HFF-Myc (cell line): ENCODE measurements at regions not wholly inside any gene's neighbourhood (a gene's known extent, or its start where the extent isn't known, plus 50 kb on each side); places are given as distances from the start of the nearest gene placed in this dataset.

Experiments
- DNase-seq: peaks from one replicate; pipeline ENCODE4 v3.0.0-alpha.2; 2011; ENCODE audit warnings: low read depth; ENCODE audit errors: extremely low read depth
- H3K4me3 ChIP-seq: replicated peaks from 2 replicates; pipeline ENCODE4 v1.5.1; 2011; ENCODE audit warnings: low read depth, mild to moderate bottlenecking, control low read depth, low read length
- CTCF ChIP-seq: IDR thresholded peaks from 2 replicates; pipeline ENCODE4 v1.5.1; 2012; ENCODE audit warnings: mild to moderate bottlenecking, low read depth, low read length, control low read depth; ENCODE audit errors: missing control alignments

GRCh38 chr5:93890657-93891056 lies 149.3 kb upstream of the POU5F2 start:
- DNase-seq = no peak
- no peak for TF ChIP-seq CTCF
- H3K4me3 ChIP-seq = no peak overlapping the region

GRCh38 chr5:93887678-93888077 lies 146.3 kb upstream of the POU5F2 start:
- no peak for DNase-seq
- no peak for TF ChIP-seq CTCF
- no peak overlapping the region for H3K4me3 ChIP-seq

- no peak overlapping the region for H3K4me3 ChIP-seq
- DNase-seq = no peak
- no peak for TF ChIP-seq CTCF
These were observed 145.5 kb upstream of the POU5F2 start for GRCh38 chr5:93886917-93887361.

GRCh38 chr5:93886098-93886806 lies 144.9 kb upstream of the POU5F2 start:
- H3K4me3 ChIP-seq = no peak overlapping the region
- no peak for TF ChIP-seq CTCF
- DNase-seq = no peak

GRCh38 chr5:93884254-93884653 lies 142.9 kb upstream of the POU5F2 start:
- DNase-seq = no peak
- TF ChIP-seq CTCF = no peak

GRCh38 chr5:93883459-93883858 lies 142.1 kb upstream of the POU5F2 start:
- H3K4me3 ChIP-seq = no peak overlapping the region
- no peak for TF ChIP-seq CTCF
- DNase-seq = no peak

More at GRCh38 chr5:93884254-93884653, 142.9 kb upstream of the POU5F2 start:
- no peak overlapping the region for H3K4me3 ChIP-seq

GRCh38 chr5:93875693-93876092 lies 134.3 kb upstream of the POU5F2 start:
- no peak for TF ChIP-seq CTCF
- no peak for DNase-seq
- H3K4me3 ChIP-seq = no peak overlapping the region
